ENCODE measurements at regions not wholly inside any gene's neighbourhood (a gene's known extent, or its start where the extent isn't known, plus 50 kb on each side); places are given as distances from the start of the nearest gene placed in this dataset.

DNA sequence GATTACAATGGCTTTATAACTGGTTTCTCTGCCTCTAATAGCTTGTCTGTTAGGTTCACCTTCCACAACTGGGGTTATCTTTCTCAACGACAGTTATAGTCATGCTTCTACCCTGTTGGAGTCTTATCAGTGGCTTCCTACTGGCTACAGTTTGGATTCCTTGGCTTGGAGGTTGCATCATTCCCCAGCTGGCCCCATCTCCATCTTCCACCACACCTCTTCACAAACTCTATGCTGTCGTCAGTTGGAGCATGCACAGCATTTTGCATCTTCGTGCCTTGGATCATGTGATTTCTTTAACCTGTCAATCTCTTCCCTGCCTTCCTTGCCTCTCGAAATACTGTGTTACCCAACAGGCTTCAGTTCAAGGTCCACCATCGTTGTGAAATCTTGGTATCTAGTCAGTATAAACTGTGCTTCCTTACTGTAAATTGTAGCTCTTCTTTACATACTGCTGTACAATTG is 316.3 kb upstream of the CXCR4 start (continued):
- TF ChIP-seq ATF3 (IDR thresholded peaks at IDR 0.05), result peak; percentile 94
- no peak for TF ChIP-seq ATF3 (CRISPR knock-in tag; conservative IDR thresholded peaks at IDR 0.05)
- TF ChIP-seq, protein P1, sequence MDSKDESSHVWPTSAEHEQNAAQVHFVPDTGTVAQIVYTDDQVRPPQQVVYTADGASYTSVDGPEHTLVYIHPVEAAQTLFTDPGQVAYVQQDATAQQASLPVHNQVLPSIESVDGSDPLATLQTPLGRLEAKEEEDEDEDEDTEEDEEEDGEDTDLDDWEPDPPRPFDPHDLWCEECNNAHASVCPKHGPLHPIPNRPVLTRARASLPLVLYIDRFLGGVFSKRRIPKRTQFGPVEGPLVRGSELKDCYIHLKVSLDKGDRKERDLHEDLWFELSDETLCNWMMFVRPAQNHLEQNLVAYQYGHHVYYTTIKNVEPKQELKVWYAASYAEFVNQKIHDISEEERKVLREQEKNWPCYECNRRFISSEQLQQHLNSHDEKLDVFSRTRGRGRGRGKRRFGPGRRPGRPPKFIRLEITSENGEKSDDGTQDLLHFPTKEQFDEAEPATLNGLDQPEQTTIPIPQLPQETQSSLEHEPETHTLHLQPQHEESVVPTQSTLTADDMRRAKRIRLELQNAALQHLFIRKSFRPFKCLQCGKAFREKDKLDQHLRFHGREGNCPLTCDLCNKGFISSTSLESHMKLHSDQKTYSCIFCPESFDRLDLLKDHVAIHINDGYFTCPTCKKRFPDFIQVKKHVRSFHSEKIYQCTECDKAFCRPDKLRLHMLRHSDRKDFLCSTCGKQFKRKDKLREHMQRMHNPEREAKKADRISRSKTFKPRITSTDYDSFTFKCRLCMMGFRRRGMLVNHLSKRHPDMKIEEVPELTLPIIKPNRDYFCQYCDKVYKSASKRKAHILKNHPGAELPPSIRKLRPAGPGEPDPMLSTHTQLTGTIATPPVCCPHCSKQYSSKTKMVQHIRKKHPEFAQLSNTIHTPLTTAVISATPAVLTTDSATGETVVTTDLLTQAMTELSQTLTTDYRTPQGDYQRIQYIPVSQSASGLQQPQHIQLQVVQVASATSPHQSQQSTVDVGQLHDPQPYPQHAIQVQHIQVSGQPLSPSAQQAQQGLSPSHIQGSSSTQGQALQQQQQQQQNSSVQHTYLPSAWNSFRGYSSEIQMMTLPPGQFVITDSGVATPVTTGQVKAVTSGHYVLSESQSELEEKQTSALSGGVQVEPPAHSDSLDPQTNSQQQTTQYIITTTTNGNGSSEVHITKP (IDR thresholded peaks at IDR 0.05; ENCODE audit: partially characterized antibody), result no peak
- TF ChIP-seq LEF1 (IDR thresholded peaks at IDR 0.05), result no peak
- TF ChIP-seq PREB (CRISPR knock-in tag; IDR thresholded peaks at IDR 0.05), result no peak
- no peak for TF ChIP-seq KAT8 (IDR thresholded peaks at IDR 0.05; ENCODE audit: low read depth)
- TF ChIP-seq FOXK1 (CRISPR knock-in tag; IDR thresholded peaks at IDR 0.05; ENCODE audit: borderline replicate concordance), result no peak
- TF ChIP-seq, protein P2, sequence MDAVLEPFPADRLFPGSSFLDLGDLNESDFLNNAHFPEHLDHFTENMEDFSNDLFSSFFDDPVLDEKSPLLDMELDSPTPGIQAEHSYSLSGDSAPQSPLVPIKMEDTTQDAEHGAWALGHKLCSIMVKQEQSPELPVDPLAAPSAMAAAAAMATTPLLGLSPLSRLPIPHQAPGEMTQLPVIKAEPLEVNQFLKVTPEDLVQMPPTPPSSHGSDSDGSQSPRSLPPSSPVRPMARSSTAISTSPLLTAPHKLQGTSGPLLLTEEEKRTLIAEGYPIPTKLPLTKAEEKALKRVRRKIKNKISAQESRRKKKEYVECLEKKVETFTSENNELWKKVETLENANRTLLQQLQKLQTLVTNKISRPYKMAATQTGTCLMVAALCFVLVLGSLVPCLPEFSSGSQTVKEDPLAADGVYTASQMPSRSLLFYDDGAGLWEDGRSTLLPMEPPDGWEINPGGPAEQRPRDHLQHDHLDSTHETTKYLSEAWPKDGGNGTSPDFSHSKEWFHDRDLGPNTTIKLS (IDR thresholded peaks at IDR 0.05; ENCODE audit: borderline replicate concordance, low read depth), result no peak
- TF ChIP-seq TCF15 (CRISPR knock-in tag; IDR thresholded peaks at IDR 0.05), result no peak
- TF ChIP-seq PTBP1 (IDR thresholded peaks at IDR 0.05; ENCODE audit: low read depth, low read length), result no peak
- no peak for TF ChIP-seq PHF20 (IDR thresholded peaks at IDR 0.05; ENCODE audit: partially characterized antibody)
- TF ChIP-seq POLR2B (IDR thresholded peaks at IDR 0.05; ENCODE audit: low read depth, partially characterized antibody), result no peak
- TF ChIP-seq GTF2A2 (tag; IDR thresholded peaks at IDR 0.05), result no peak
- peak; percentile 31; the same call in 1 of the 2 replicates for TF ChIP-seq ETV1 (tag; conservative IDR thresholded peaks at IDR 0.05; ENCODE audit: low read depth)
- no peak for TF ChIP-seq C11orf30 (IDR thresholded peaks at IDR 0.05; ENCODE audit: low read depth)
- TF ChIP-seq CBFA2T2 (conservative IDR thresholded peaks at IDR 0.05), result peak; percentile 48
- TF ChIP-seq SMC3 (conservative IDR thresholded peaks at IDR 0.05; ENCODE audit: insufficient read depth, low read depth, low read length), result no peak
- TF ChIP-seq HNRNPUL1 (IDR thresholded peaks at IDR 0.05; ENCODE audit: low read length), result no peak
- no peak for TF ChIP-seq ZNF583 (CRISPR knock-in tag; IDR thresholded peaks at IDR 0.05)
- TF ChIP-seq FOSL1 (tag; conservative IDR thresholded peaks at IDR 0.05), result 0 out of 2 replicates have a peak, but pooled peaks have one; percentile 45
- TF ChIP-seq ARID1B (IDR thresholded peaks at IDR 0.05), result peak; percentile 73; the same call in 1 of the 2 replicates
- TF ChIP-seq ARID2 (IDR thresholded peaks at IDR 0.05), result no peak
- TF ChIP-seq NBN (IDR thresholded peaks at IDR 0.05; ENCODE audit: low read depth), result no peak
- no peak for TF ChIP-seq CREBBP (IDR thresholded peaks at IDR 0.05; ENCODE audit: low read depth, low read length)
